Astrocyte (in vitro differentiated cells and primary cell): ENCODE measurements at regions not wholly inside any gene's neighbourhood (a gene's known extent, or its start where the extent isn't known, plus 50 kb on each side); places are given as distances from the start of the nearest gene placed in this dataset.

Source experiments
- CTCF ChIP-seq: IDR thresholded peaks from 2 replicates; pipeline ENCODE4 v1.5.1; 2011; ENCODE audit warnings: low read depth, mild to moderate bottlenecking, inconsistent platforms, low read length, moderate library complexity; ENCODE audit not compliant: insufficient read depth
- EZH2 ChIP-seq: IDR thresholded peaks from 2 replicates; pipeline ENCODE4 v1.6.1; 2012; ENCODE audit warnings: mild to moderate bottlenecking, low read length, inconsistent platforms; ENCODE audit not compliant: insufficient read depth

GRCh38 chr2:152942940-152943440 is 224.6 kb downstream of the ARL6IP6 start:
- TF ChIP-seq CTCF = no peak
- no peak for TF ChIP-seq EZH2
